B cell (primary cell): ENCODE measurements at regions not wholly inside any gene's neighbourhood (a gene's known extent, or its start where the extent isn't known, plus 50 kb on each side); places are given as distances from the start of the nearest gene placed in this dataset.

Source experiments
- CTCF ChIP-seq: fragments of 200-600 bp; IDR thresholded peaks from one replicate; pipeline ENCODE4 v1.8.0; 2022; ENCODE audit warnings: antibody characterized with exemption, mild to moderate bottlenecking
- EZH2 ChIP-seq: IDR thresholded peaks from 2 replicates; pipeline ENCODE4 v1.6.1; 2012; ENCODE audit warnings: borderline replicate concordance, low read depth, mild to moderate bottlenecking, moderate library complexity, low read length; ENCODE audit not compliant: insufficient read depth, poor library complexity, severe bottlenecking

GRCh38 chr14:80133457-80133856 is 77.8 kb downstream of the DIO2 start:
- no peak for TF ChIP-seq CTCF
- no peak for TF ChIP-seq EZH2
